Epithelial cell of esophagus (primary cell): ENCODE measurements at regions not wholly inside any gene's neighbourhood (a gene's known extent, or its start where the extent isn't known, plus 50 kb on each side); places are given as distances from the start of the nearest gene placed in this dataset.

Source experiments
- DNase-seq: peaks from one replicate; pipeline ENCODE4 v3.0.0; 2010; ENCODE audit warnings: low read depth
- H3K4me3 ChIP-seq: 2 replicates; pipeline ENCODE4 v1.5.1; 2011; ENCODE audit warnings: mild to moderate bottlenecking, low read length, control low read depth
- CTCF ChIP-seq: IDR thresholded peaks from 2 replicates; pipeline ENCODE4 v1.5.1; 2011; ENCODE audit warnings: low read depth, mild to moderate bottlenecking, low read length, control low read depth, inconsistent platforms; ENCODE audit not compliant: insufficient read depth; ENCODE audit errors: missing control alignments

GRCh38 chr13:40176242-40176641 is 490.2 kb downstream of the FOXO1 start:
- no peak for TF ChIP-seq CTCF
- no peak for DNase-seq
- no peak overlapping the region for H3K4me3 ChIP-seq

GRCh38 chr13:40178130-40178529 is 488.3 kb downstream of the FOXO1 start:
- no peak overlapping the region for H3K4me3 ChIP-seq
- TF ChIP-seq CTCF, result no peak
- no peak for DNase-seq

GRCh38 chr13:40179445-40180281 is 486.8 kb downstream of the FOXO1 start:
- H3K4me3 ChIP-seq, result no peak overlapping the region
- DNase-seq, result no peak
- no peak for TF ChIP-seq CTCF

- TF ChIP-seq CTCF, result no peak
- no peak for DNase-seq
- H3K4me3 ChIP-seq, result no peak overlapping the region
Observed at GRCh38 chr13:40180776-40181175, 485.7 kb downstream of the FOXO1 start.

- TF ChIP-seq CTCF, result no peak
- H3K4me3 ChIP-seq, result no peak overlapping the region
- DNase-seq, result peak; percentile 64
Observed at GRCh38 chr13:40181203-40181845, 485.1 kb downstream of the FOXO1 start.

GRCh38 chr13:40182591-40182990 is 483.9 kb downstream of the FOXO1 start:
- no peak for TF ChIP-seq CTCF
- no peak overlapping the region for H3K4me3 ChIP-seq
- no peak for DNase-seq
